Transverse colon (tissue), 4 donors: ENCODE measurements at regions not wholly inside any gene's neighbourhood (a gene's known extent, or its start where the extent isn't known, plus 50 kb on each side); places are given as distances from the start of the nearest gene placed in this dataset.

ENCODE experiments used
- CTCF ChIP-seq, 5 experiments: fragments of 200-600 bp in 3 of 5; fragments of 450-650 bp in 2 of 5; sonication (generic) in 3 of 5; IDR thresholded peaks; 1 replicate in 2 of 5; 2 replicates in 3 of 5; pipeline ENCODE4 v1.5.1; 2016 to 2017; ENCODE audit warnings: antibody characterized with exemption in 5 of 5, inconsistent platforms in 3 of 5, mild to moderate bottlenecking in 2 of 5, moderate library complexity in 1 of 5
- POLR2A ChIP-seq: fragments of 450-650 bp; IDR thresholded peaks from one replicate; pipeline ENCODE4 v1.6.1; 2016; ENCODE audit warnings: antibody characterized with exemption, mild to moderate bottlenecking, moderate library complexity
- POLR2AphosphoS5 ChIP-seq, 3 donors: sonication (generic); formaldehyde crosslinking; IDR thresholded peaks; one replicate each; pipeline ENCODE4 v1.6.1; 2016; ENCODE audit warnings: antibody characterized with exemption in 3 of 3

GRCh38 chr9:99732715-99733114, 89.0 kb upstream of the NR4A3 start:
- TF ChIP-seq CTCF (IDR thresholded peaks at IDR 0.05) (no peak), POLR2AphosphoS5 (IDR thresholded peaks at IDR 0.05) (no peak), POLR2A (no peak)
